COLO668 (cell line): ENCODE measurements at regions not wholly inside any gene's neighbourhood (a gene's known extent, or its start where the extent isn't known, plus 50 kb on each side); places are given as distances from the start of the nearest gene placed in this dataset.
"Not testable (repeated sequence)": the region's sequence is repeated elsewhere in the genome, so short reads cannot be mapped to it uniquely, and the experiment has no call there.

ENCODE experiments used
- DNase-seq: peaks from one replicate; lab custom pipeline; 2025; ENCODE audit not compliant: unreplicated experiment; lab: John Stamatoyannopoulos, UW

- DNase-seq = no peak
Measured at GRCh38 chr5:89869346-89869745, 540.2 kb downstream of the CETN3 start.

- no peak for DNase-seq
Measured at GRCh38 chr5:89866410-89866809, 543.1 kb downstream of the CETN3 start.

- DNase-seq = no peak
Measured at GRCh38 chr5:89864941-89865340, 544.6 kb downstream of the CETN3 start.

GRCh38 chr5:89857790-89858189 lies 551.8 kb downstream of the CETN3 start:
- DNase-seq = no peak

- DNase-seq = no peak
Measured at GRCh38 chr5:89855417-89855816, 554.1 kb downstream of the CETN3 start.

GRCh38 chr5:89851911-89852310 lies 557.6 kb downstream of the CETN3 start:
- DNase-seq = no peak

- no peak for DNase-seq
Measured at GRCh38 chr5:89850513-89850865, 559.1 kb downstream of the CETN3 start.

- DNase-seq = no peak
Measured at GRCh38 chr5:89849830-89850512, 559.6 kb downstream of the CETN3 start.

GRCh38 chr5:89847743-89848142 lies 561.8 kb downstream of the CETN3 start:
- no peak for DNase-seq

GRCh38 chr5:89844548-89844947 lies 565.0 kb downstream of the CETN3 start:
- no peak for DNase-seq

- DNase-seq = no peak
Measured at GRCh38 chr5:89842531-89842930, 567.0 kb downstream of the CETN3 start.

- no peak for DNase-seq
Measured at GRCh38 chr5:89840906-89841305, 568.6 kb downstream of the CETN3 start.

GRCh38 chr5:89830691-89831090 lies 578.9 kb downstream of the CETN3 start:
- no peak for DNase-seq

- no peak for DNase-seq
Measured at GRCh38 chr5:89827960-89828359, 581.6 kb downstream of the CETN3 start.

- DNase-seq = no peak
Measured at GRCh38 chr5:89827359-89827758, 582.2 kb downstream of the CETN3 start.

GRCh38 chr5:89826938-89827337 lies 582.6 kb downstream of the CETN3 start:
- no peak for DNase-seq

GRCh38 chr5:89823046-89823445 lies 586.5 kb downstream of the CETN3 start:
- no peak for DNase-seq

GRCh38 chr5:89817841-89818240 lies 591.7 kb downstream of the CETN3 start:
- no peak for DNase-seq

GRCh38 chr5:89816038-89816437 lies 593.5 kb downstream of the CETN3 start:
- DNase-seq = no peak

- DNase-seq = not testable (repeated sequence)
Measured at GRCh38 chr5:89800735-89801134, 608.8 kb downstream of the CETN3 start.

- DNase-seq = not testable (repeated sequence)
Measured at GRCh38 chr5:89794504-89794903, 615.1 kb downstream of the CETN3 start.

GRCh38 chr5:89779734-89780133 lies 629.8 kb downstream of the CETN3 start:
- not testable (repeated sequence) for DNase-seq

GRCh38 chr5:89777758-89778157 lies 631.8 kb downstream of the CETN3 start:
- DNase-seq = no peak
